Rectal smooth muscle tissue (tissue), 1 donor: ENCODE measurements at regions not wholly inside any gene's neighbourhood (a gene's known extent, or its start where the extent isn't known, plus 50 kb on each side); places are given as distances from the start of the nearest gene placed in this dataset.
A peak's percentile ranks its signal among the peaks of the same experiment; 100 is the strongest.

Source experiments
- H3K27ac ChIP-seq: one replicate; pipeline ENCODE4 v1.7.0; 2013; ENCODE audit warnings: low read depth, low read length, inconsistent platforms
- H3K27me3 ChIP-seq: one replicate; pipeline ENCODE4 v1.7.0; 2013; ENCODE audit warnings: low read length; ENCODE audit not compliant: control insufficient read depth, insufficient read depth
- H3K36me3 ChIP-seq: one replicate; pipeline ENCODE4 v1.7.0; 2013; ENCODE audit warnings: low read length; ENCODE audit not compliant: control insufficient read depth, insufficient read depth
- H3K4me1 ChIP-seq: one replicate; pipeline ENCODE4 v1.7.0; 2013; ENCODE audit warnings: low read length; ENCODE audit not compliant: control insufficient read depth, insufficient read depth
- H3K4me3 ChIP-seq: one replicate; pipeline ENCODE4 v1.7.0; 2013; ENCODE audit warnings: low read length
- H3K9ac ChIP-seq: one replicate; pipeline ENCODE4 v1.7.0; 2013; ENCODE audit warnings: low read length

- H3K36me3 ChIP-seq = no peaks in the 10 kb centered on the region
Observed at GRCh38 chr1:228899421-228899956, 164.2 kb downstream of the RHOU start.

GRCh38 chr1:228900099-228900885 is 165.0 kb downstream of the RHOU start:
- H3K4me1 ChIP-seq = peaks cover 42% of the 10 kb centered on the region
- no peak overlapping the region for H3K9ac ChIP-seq

More at GRCh38 chr1:228899421-228899956, 164.2 kb downstream of the RHOU start:
- Histone ChIP-seq H3K9ac (no peak overlapping the region), H3K27ac (peak overlapping the region; percentile 81), H3K4me1 (peaks cover 42% of the 10 kb centered on the region), H3K27me3 (no peaks in the 10 kb centered on the region), H3K4me3 (no peak overlapping the region)

GRCh38 chr1:228900886-228901392 is 165.7 kb downstream of the RHOU start:
- Histone ChIP-seq H3K4me1 (peaks cover 42% of the 10 kb centered on the region), H3K36me3 (no peaks in the 10 kb centered on the region), H3K27me3 (no peaks in the 10 kb centered on the region), H3K9ac (no peak overlapping the region), H3K4me3 (no peak overlapping the region), H3K27ac (peak overlapping the region; percentile 81)

More at GRCh38 chr1:228900099-228900885, 165.0 kb downstream of the RHOU start:
- Histone ChIP-seq H3K4me3 (no peak overlapping the region), H3K27ac (peak overlapping the region; percentile 81), H3K36me3 (no peaks in the 10 kb centered on the region), H3K27me3 (no peaks in the 10 kb centered on the region)

- H3K36me3 ChIP-seq = no peaks in the 10 kb centered on the region
- H3K27me3 ChIP-seq = no peaks in the 10 kb centered on the region
- H3K27ac ChIP-seq = peak overlapping the region; percentile 81
- peaks cover 42% of the 10 kb centered on the region for H3K4me1 ChIP-seq
- no peak overlapping the region for H3K9ac ChIP-seq
- no peak overlapping the region for H3K4me3 ChIP-seq
Observed at GRCh38 chr1:228901936-228902681, 166.8 kb downstream of the RHOU start.

GRCh38 chr1:228902781-228903433 is 167.6 kb downstream of the RHOU start:
- H3K27ac ChIP-seq = peak overlapping the region; percentile 78
- H3K36me3 ChIP-seq = no peaks in the 10 kb centered on the region
- no peaks in the 10 kb centered on the region for H3K27me3 ChIP-seq
- H3K9ac ChIP-seq = no peak overlapping the region
- H3K4me3 ChIP-seq = no peak overlapping the region
- H3K4me1 ChIP-seq = peaks cover 42% of the 10 kb centered on the region

GRCh38 chr1:228903434-228904071 is 168.3 kb downstream of the RHOU start:
- Histone ChIP-seq H3K4me3 (no peak overlapping the region), H3K4me1 (peaks cover 42% of the 10 kb centered on the region), H3K27ac (peak overlapping the region; percentile 78), H3K27me3 (no peaks in the 10 kb centered on the region), H3K9ac (no peak overlapping the region), H3K36me3 (no peaks in the 10 kb centered on the region)

- Histone ChIP-seq H3K4me3 (no peak overlapping the region), H3K4me1 (peaks cover 42% of the 10 kb centered on the region), H3K27me3 (no peaks in the 10 kb centered on the region), H3K27ac (no peak overlapping the region), H3K36me3 (no peaks in the 10 kb centered on the region), H3K9ac (no peak overlapping the region)
Observed at GRCh38 chr1:228904222-228904621, 168.9 kb downstream of the RHOU start.

- Histone ChIP-seq H3K4me3 (no peak overlapping the region), H3K9ac (no peak overlapping the region), H3K27me3 (no peaks in the 10 kb centered on the region), H3K4me1 (peaks cover 30% of the 10 kb centered on the region), H3K36me3 (no peaks in the 10 kb centered on the region), H3K27ac (no peak overlapping the region)
Observed at GRCh38 chr1:228905701-228906101, 170.4 kb downstream of the RHOU start.

GRCh38 chr1:228906223-228906860 is 171.1 kb downstream of the RHOU start:
- no peaks in the 10 kb centered on the region for H3K27me3 ChIP-seq
- H3K27ac ChIP-seq = no peak overlapping the region
- no peak overlapping the region for H3K4me3 ChIP-seq
- no peaks in the 10 kb centered on the region for H3K36me3 ChIP-seq
- H3K9ac ChIP-seq = no peak overlapping the region
- peaks cover 24% of the 10 kb centered on the region for H3K4me1 ChIP-seq

GRCh38 chr1:228911225-228912210 is 176.2 kb downstream of the RHOU start:
- H3K36me3 ChIP-seq = no peaks in the 10 kb centered on the region
- no peaks in the 10 kb centered on the region for H3K27me3 ChIP-seq
- no peak overlapping the region for H3K9ac ChIP-seq
- no peak overlapping the region for H3K4me3 ChIP-seq
- H3K4me1 ChIP-seq = no peaks in the 10 kb centered on the region
- no peak overlapping the region for H3K27ac ChIP-seq
